ENCODE measurements at regions not wholly inside any gene's neighbourhood (a gene's known extent, or its start where the extent isn't known, plus 50 kb on each side); places are given as distances from the start of the nearest gene placed in this dataset.

- TF ChIP-seq CTCF (IDR thresholded peaks at IDR 0.05) (no peak), POLR2A (IDR thresholded peaks at IDR 0.05) (no peak)
Observed at GRCh38 chr4:125547836-125548235, 233.1 kb downstream of the FAT4 start.

Measured in Peyer's patch (tissue), 4 donors.